ENCODE measurements at regions not wholly inside any gene's neighbourhood (a gene's known extent, or its start where the extent isn't known, plus 50 kb on each side); places are given as distances from the start of the nearest gene placed in this dataset.

GRCh38 chr12:17358835-17359234 lies 731.2 kb downstream of the RERGL start:
- TF ChIP-seq ZNF302 (CRISPR knock-in tag; IDR thresholded peaks at IDR 0.05) (no peak), POLR2A (IDR thresholded peaks at IDR 0.05; ENCODE audit: low read length) (no peak), HMGXB4 (CRISPR knock-in tag; IDR thresholded peaks at IDR 0.05; ENCODE audit: borderline replicate concordance) (no peak), BHLHE40 (IDR thresholded peaks at IDR 0.05; ENCODE audit: low read depth, low read length) (no peak), KDM5A (IDR thresholded peaks at IDR 0.05) (no peak), CTCF (IDR thresholded peaks at IDR 0.05) (no peak), CEBPB (IDR thresholded peaks at IDR 0.05) (no peak), RFX5 (IDR thresholded peaks at IDR 0.05) (no peak), ELK1 (IDR thresholded peaks at IDR 0.05; ENCODE audit: low read depth, low read length) (no peak), EP300 (IDR thresholded peaks at IDR 0.05) (no peak)
